Right forelimb (tissue), 1 donor: ENCODE measurements at regions not wholly inside any gene's neighbourhood (a gene's known extent, or its start where the extent isn't known, plus 50 kb on each side); places are given as distances from the start of the nearest gene placed in this dataset.

Source experiments
- DNase-seq: peaks from one replicate; pipeline ENCODE4 v3.0.0-alpha.2; 2018

GRCh38 chr4:3704669-3705068 lies 61.5 kb upstream of the ADRA2C start:
- DNase-seq: no peak

GRCh38 chr4:3703677-3704521 lies 62.3 kb upstream of the ADRA2C start:
- no peak for DNase-seq

GRCh38 chr4:3703343-3703676 lies 62.9 kb upstream of the ADRA2C start:
- no peak for DNase-seq

- DNase-seq: no peak
Measured at GRCh38 chr4:3702561-3703221, 63.5 kb upstream of the ADRA2C start.

GRCh38 chr4:3701736-3702560 lies 64.2 kb upstream of the ADRA2C start:
- no peak for DNase-seq

- no peak for DNase-seq
Measured at GRCh38 chr4:3701271-3701734, 64.9 kb upstream of the ADRA2C start.

GRCh38 chr4:3700736-3701135 lies 65.4 kb upstream of the ADRA2C start:
- DNase-seq: no peak

GRCh38 chr4:3700223-3700622 lies 66.0 kb upstream of the ADRA2C start:
- no peak for DNase-seq

- DNase-seq: no peak
Measured at GRCh38 chr4:3699678-3700077, 66.5 kb upstream of the ADRA2C start.

GRCh38 chr4:3699261-3699660 lies 66.9 kb upstream of the ADRA2C start:
- DNase-seq: no peak

GRCh38 chr4:3697033-3697432 lies 69.2 kb upstream of the ADRA2C start:
- DNase-seq: no peak

GRCh38 chr4:3690551-3691152 lies 75.5 kb upstream of the ADRA2C start:
- DNase-seq: no peak

GRCh38 chr4:3689576-3690550 lies 76.3 kb upstream of the ADRA2C start:
- DNase-seq: no peak

- no peak for DNase-seq
Measured at GRCh38 chr4:3689006-3689405, 77.2 kb upstream of the ADRA2C start.

- no peak for DNase-seq
Measured at GRCh38 chr4:3688018-3688998, 77.9 kb upstream of the ADRA2C start.

- no peak for DNase-seq
Measured at GRCh38 chr4:3687538-3687937, 78.6 kb upstream of the ADRA2C start.

GRCh38 chr4:3686753-3687152 lies 79.4 kb upstream of the ADRA2C start:
- no peak for DNase-seq

- DNase-seq: no peak
Measured at GRCh38 chr4:3685081-3685645, 81.0 kb upstream of the ADRA2C start.

GRCh38 chr4:3684546-3684945 lies 81.6 kb upstream of the ADRA2C start:
- no peak for DNase-seq

- DNase-seq: no peak
Measured at GRCh38 chr4:3683744-3684421, 82.3 kb upstream of the ADRA2C start.
